HG02623 (cell line): ENCODE measurements at regions not wholly inside any gene's neighbourhood (a gene's known extent, or its start where the extent isn't known, plus 50 kb on each side); places are given as distances from the start of the nearest gene placed in this dataset.

Experiments
- ATAC-seq: cut with Tn5 transposase; IDR thresholded peaks from one replicate; pipeline ENCODE4 v1.9.1; 2021; ENCODE audit warnings: moderate library complexity; ENCODE audit not compliant: unreplicated experiment

GRCh38 chr17:72360386-72360940 lies 239.6 kb downstream of the SOX9 start:
- ATAC-seq, result no peak

GRCh38 chr17:72361892-72362291 lies 241.1 kb downstream of the SOX9 start:
- ATAC-seq, result no peak

- no peak for ATAC-seq
Observed at GRCh38 chr17:72362376-72363088, 241.7 kb downstream of the SOX9 start.

GRCh38 chr17:72363089-72363610 lies 242.3 kb downstream of the SOX9 start:
- no peak for ATAC-seq

GRCh38 chr17:72365857-72366414 lies 245.1 kb downstream of the SOX9 start:
- ATAC-seq, result no peak

GRCh38 chr17:72366626-72367025 lies 245.8 kb downstream of the SOX9 start:
- no peak for ATAC-seq

GRCh38 chr17:72368191-72368590 lies 247.4 kb downstream of the SOX9 start:
- no peak for ATAC-seq

GRCh38 chr17:72369366-72369765 lies 248.5 kb downstream of the SOX9 start:
- ATAC-seq, result no peak

GRCh38 chr17:72370819-72371218 lies 250.0 kb downstream of the SOX9 start:
- ATAC-seq, result no peak

GRCh38 chr17:72372185-72372584 lies 251.4 kb downstream of the SOX9 start:
- ATAC-seq, result no peak

GRCh38 chr17:72373910-72374741 lies 253.3 kb downstream of the SOX9 start:
- no peak for ATAC-seq

GRCh38 chr17:72376526-72377345 lies 255.9 kb downstream of the SOX9 start:
- no peak for ATAC-seq

- ATAC-seq, result no peak
Observed at GRCh38 chr17:72378414-72379390, 257.9 kb downstream of the SOX9 start.

GRCh38 chr17:72379516-72379915 lies 258.7 kb downstream of the SOX9 start:
- ATAC-seq, result no peak

- no peak for ATAC-seq
Observed at GRCh38 chr17:72380120-72380519, 259.3 kb downstream of the SOX9 start.

GRCh38 chr17:72380737-72381136 lies 259.9 kb downstream of the SOX9 start:
- no peak for ATAC-seq

GRCh38 chr17:72381597-72382397 lies 261.0 kb downstream of the SOX9 start:
- ATAC-seq, result no peak

GRCh38 chr17:72382971-72383722 lies 262.3 kb downstream of the SOX9 start:
- ATAC-seq, result no peak
